Lung (tissue), 11 donors: ENCODE measurements at regions not wholly inside any gene's neighbourhood (a gene's known extent, or its start where the extent isn't known, plus 50 kb on each side); places are given as distances from the start of the nearest gene placed in this dataset.
"Not testable (repeated sequence)": the region's sequence is repeated elsewhere in the genome, so short reads cannot be mapped to it uniquely, and the experiment has no call there.

Source experiments
- ATAC-seq: fragments of 200-7000 bp; cut with Tn5 transposase; one replicate; pipeline ENCODE4 v1.9.1; 2020; ENCODE audit warnings: moderate number of reproducible peaks; ENCODE audit not compliant: insufficient read depth, low FRiP score
- DNase-seq, 3 donors: peaks; one replicate each; pipeline ENCODE4 v3.0.0-alpha.2; 2013 to 2017
- H3K27ac ChIP-seq, 2 donors: one replicate each; pipeline ENCODE4 v1.5.1; 2013; ENCODE audit warnings: mild to moderate bottlenecking in 2 of 2, moderate library complexity in 2 of 2, control low read depth in 1 of 2, inconsistent platforms in 1 of 2, low read depth in 1 of 2, low read length in 1 of 2
- H3K27me3 ChIP-seq, 3 donors: one replicate each; pipeline ENCODE4 v1.5.1; 2013; ENCODE audit warnings: low read length in 2 of 3; ENCODE audit not compliant: control insufficient read depth in 3 of 3, insufficient read depth in 3 of 3
- H3K36me3 ChIP-seq, 4 donors: one replicate each; pipeline ENCODE4 v1.5.1; 2013; ENCODE audit warnings: low read length in 4 of 4, mild to moderate bottlenecking in 1 of 4, moderate library complexity in 1 of 4; ENCODE audit not compliant: control insufficient read depth in 4 of 4, insufficient read depth in 4 of 4
- H3K4me1 ChIP-seq, 5 donors: one replicate each; pipeline ENCODE4 v1.5.1; 2013; ENCODE audit warnings: low read length in 5 of 5, mild to moderate bottlenecking in 2 of 5, moderate library complexity in 1 of 5; ENCODE audit not compliant: control insufficient read depth in 5 of 5, insufficient read depth in 5 of 5
- H3K4me3 ChIP-seq: one replicate; pipeline ENCODE4 v1.5.1; 2013; ENCODE audit warnings: mild to moderate bottlenecking, control low read depth, moderate library complexity
- H3K9ac ChIP-seq, 2 donors: one replicate each; pipeline ENCODE4 v1.5.1; 2013; ENCODE audit warnings: low read length in 2 of 2, control low read depth in 1 of 2; ENCODE audit not compliant: insufficient read depth in 1 of 2
- H3K9me3 ChIP-seq, 4 donors: one replicate each; pipeline ENCODE4 v1.5.1; 2013; ENCODE audit warnings: low read length in 3 of 4, mild to moderate bottlenecking in 1 of 4, moderate library complexity in 1 of 4; ENCODE audit not compliant: control insufficient read depth in 4 of 4, insufficient read depth in 3 of 4
- CTCF ChIP-seq: IDR thresholded peaks from 2 replicates; pipeline ENCODE4 v1.5.1; 2012; ENCODE audit warnings: mild to moderate bottlenecking; ENCODE audit errors: control extremely low read depth, extremely low read depth
- WGBS, 2 donors: extraction: QIAGEN DNeasy Blood & Tissue Kit; methylation state at CpG; one replicate each; pipeline ENCODE4 v1.1.7; 2013; 5-methylcytosine and 5-hydroxymethylcytosine counted together
- donor health status: control.
- donor health status: control.
- donor health status: Bipolar disorder and iron deficiency.
- donor health status: healthy.
- donor health status: DM: yes; HTN: yes; CAD: no.

GRCh38 chr4:45283352-45283751 lies 557.0 kb upstream of the GNPDA2 start:
- TF ChIP-seq CTCF = no peak
- DNase-seq = no peak
- H3K27me3 ChIP-seq = no peaks in the 10 kb centered on the region
- no peak for ATAC-seq
- H3K4me3 ChIP-seq = no peak overlapping the region
- H3K9ac ChIP-seq = no peak overlapping the region
- WGBS, 2 donors = 83 to 91% methylated on average over 7 of the region's 7 CpGs
- no peaks in the 10 kb centered on the region for H3K36me3 ChIP-seq
- H3K27ac ChIP-seq = no peak overlapping the region
- H3K4me1 ChIP-seq = no peaks in the 10 kb centered on the region
- no peaks in the 10 kb centered on the region for H3K9me3 ChIP-seq

GRCh38 chr4:45280121-45280520 lies 553.8 kb upstream of the GNPDA2 start:
- Histone ChIP-seq H3K4me1 (no peaks in the 10 kb centered on the region), H3K27ac (no peak overlapping the region), H3K4me3 (no peak overlapping the region), H3K9ac (no peak overlapping the region), H3K36me3 (no peaks in the 10 kb centered on the region), H3K9me3 (no peaks in the 10 kb centered on the region), H3K27me3 (no peaks in the 10 kb centered on the region)
- no peak for TF ChIP-seq CTCF
- WGBS, 2 donors = 92 to 97% methylated on average over 1 of the region's 1 CpG
- no peak for ATAC-seq
- DNase-seq = no peak

GRCh38 chr4:45275862-45276261 lies 549.5 kb upstream of the GNPDA2 start:
- 92 to 96% methylated on average over 21 of the region's 21 CpGs for WGBS, 2 donors
- Histone ChIP-seq H3K9me3 (no peaks in the 10 kb centered on the region), H3K4me1 (no peaks in the 10 kb centered on the region), H3K4me3 (no peak overlapping the region), H3K27me3 (no peaks in the 10 kb centered on the region), H3K27ac (no peak overlapping the region), H3K36me3 (no peaks in the 10 kb centered on the region), H3K9ac (no peak overlapping the region)
- ATAC-seq (no peak), DNase-seq (no peak)
- no peak for TF ChIP-seq CTCF

- H3K27ac ChIP-seq, ATAC-seq, H3K9me3 ChIP-seq, H3K4me3 ChIP-seq, H3K36me3 ChIP-seq, DNase-seq, H3K27me3 ChIP-seq, H3K4me1 ChIP-seq, H3K9ac ChIP-seq: not testable (repeated sequence)
- 72 to 78% methylated on average over 3 of the region's 3 CpGs for WGBS, 2 donors
These were observed 521.8 kb upstream of the GNPDA2 start for GRCh38 chr4:45248106-45248505.
